Muscle layer of colon (tissue), 2 donors: ENCODE measurements at regions not wholly inside any gene's neighbourhood (a gene's known extent, or its start where the extent isn't known, plus 50 kb on each side); places are given as distances from the start of the nearest gene placed in this dataset.

Source experiments
- H3K27ac ChIP-seq: one replicate; pipeline ENCODE4 v1.7.0; 2013; ENCODE audit warnings: low read depth, mild to moderate bottlenecking, low read length, moderate library complexity
- H3K27me3 ChIP-seq, 2 donors: one replicate each; pipeline ENCODE4 v1.7.0; 2013; ENCODE audit warnings: low read length in 2 of 2, mild to moderate bottlenecking in 2 of 2; ENCODE audit not compliant: insufficient read depth in 2 of 2, control insufficient read depth in 1 of 2
- H3K36me3 ChIP-seq: one replicate; pipeline ENCODE4 v1.7.0; 2013; ENCODE audit warnings: mild to moderate bottlenecking, low read length; ENCODE audit not compliant: insufficient read depth
- H3K4me1 ChIP-seq: one replicate; pipeline ENCODE4 v1.7.0; 2013; ENCODE audit warnings: mild to moderate bottlenecking, low read length; ENCODE audit not compliant: insufficient read depth
- H3K4me3 ChIP-seq, 2 donors: one replicate each; pipeline ENCODE4 v1.7.0; 2013; ENCODE audit warnings: low read length in 2 of 2, low read depth in 1 of 2, mild to moderate bottlenecking in 1 of 2, moderate library complexity in 1 of 2
- H3K9ac ChIP-seq: one replicate; pipeline ENCODE4 v1.7.0; 2013; ENCODE audit warnings: low read length
- H3K9me3 ChIP-seq: one replicate; pipeline ENCODE4 v1.7.0; 2013; ENCODE audit warnings: mild to moderate bottlenecking, low read length
- donor health status: abdominal sarcoma.
- donor health status: Adenocarcinoma of cecum.

- H3K9ac ChIP-seq: no peak overlapping the region
- no peaks in the 10 kb centered on the region for H3K9me3 ChIP-seq
- no peak overlapping the region for H3K27ac ChIP-seq
- no peaks in the 10 kb centered on the region for H3K27me3 ChIP-seq
- H3K4me3 ChIP-seq: no peak overlapping the region
- no peaks in the 10 kb centered on the region for H3K36me3 ChIP-seq
- no peaks in the 10 kb centered on the region for H3K4me1 ChIP-seq
Observed at GRCh38 chr15:37262922-37263608, 162.7 kb upstream of the MEIS2 start.

GRCh38 chr15:37289109-37289765 lies 188.9 kb upstream of the MEIS2 start:
- H3K36me3 ChIP-seq: no peaks in the 10 kb centered on the region
- no peaks in the 10 kb centered on the region for H3K27me3 ChIP-seq
- H3K27ac ChIP-seq: no peak overlapping the region
- no peak overlapping the region for H3K9ac ChIP-seq
- no peaks in the 10 kb centered on the region for H3K4me1 ChIP-seq
- no peak overlapping the region for H3K4me3 ChIP-seq
- H3K9me3 ChIP-seq: no peaks in the 10 kb centered on the region

- no peak overlapping the region for H3K4me3 ChIP-seq
- no peak overlapping the region for H3K27ac ChIP-seq
- H3K4me1 ChIP-seq: no peaks in the 10 kb centered on the region
- no peaks in the 10 kb centered on the region for H3K9me3 ChIP-seq
- no peak overlapping the region for H3K9ac ChIP-seq
- H3K27me3 ChIP-seq: no peaks in the 10 kb centered on the region
- no peaks in the 10 kb centered on the region for H3K36me3 ChIP-seq
Observed at GRCh38 chr15:37291920-37292319, 191.6 kb upstream of the MEIS2 start.

GRCh38 chr15:37298271-37298670 lies 197.9 kb upstream of the MEIS2 start:
- H3K4me1 ChIP-seq: no peaks in the 10 kb centered on the region
- H3K4me3 ChIP-seq: no peak overlapping the region
- no peaks in the 10 kb centered on the region for H3K9me3 ChIP-seq
- no peaks in the 10 kb centered on the region for H3K36me3 ChIP-seq
- H3K27ac ChIP-seq: no peak overlapping the region
- H3K9ac ChIP-seq: no peak overlapping the region
- no peaks in the 10 kb centered on the region for H3K27me3 ChIP-seq

GRCh38 chr15:37339437-37339836 lies 239.1 kb upstream of the MEIS2 start:
- Histone ChIP-seq H3K9ac (no peak overlapping the region), H3K27ac (no peak overlapping the region), H3K9me3 (no peaks in the 10 kb centered on the region), H3K36me3 (no peaks in the 10 kb centered on the region), H3K4me1 (no peaks in the 10 kb centered on the region), H3K4me3 (no peak overlapping the region), H3K27me3 (no peaks in the 10 kb centered on the region)

- no peak overlapping the region for H3K9ac ChIP-seq
Observed at GRCh38 chr15:37339856-37340255, 239.5 kb upstream of the MEIS2 start.

GRCh38 chr15:37340438-37340837 lies 240.1 kb upstream of the MEIS2 start:
- Histone ChIP-seq H3K9me3 (no peaks in the 10 kb centered on the region), H3K27me3 (no peaks in the 10 kb centered on the region), H3K4me1 (no peaks in the 10 kb centered on the region), H3K4me3 (no peak overlapping the region), H3K27ac (no peak overlapping the region), H3K36me3 (no peaks in the 10 kb centered on the region), H3K9ac (no peak overlapping the region)

More at GRCh38 chr15:37339856-37340255, 239.5 kb upstream of the MEIS2 start:
- H3K9me3 ChIP-seq: no peaks in the 10 kb centered on the region
- no peaks in the 10 kb centered on the region for H3K27me3 ChIP-seq
- H3K36me3 ChIP-seq: no peaks in the 10 kb centered on the region
- no peaks in the 10 kb centered on the region for H3K4me1 ChIP-seq
- no peak overlapping the region for H3K4me3 ChIP-seq
- no peak overlapping the region for H3K27ac ChIP-seq

GRCh38 chr15:37359101-37359892 lies 258.9 kb upstream of the MEIS2 start:
- H3K4me1 ChIP-seq: no peaks in the 10 kb centered on the region
- H3K36me3 ChIP-seq: no peaks in the 10 kb centered on the region
- H3K9ac ChIP-seq: no peak overlapping the region
- no peak overlapping the region for H3K27ac ChIP-seq
- H3K9me3 ChIP-seq: no peaks in the 10 kb centered on the region
- H3K27me3 ChIP-seq: no peaks in the 10 kb centered on the region
- no peak overlapping the region for H3K4me3 ChIP-seq

GRCh38 chr15:37359893-37360290 lies 259.5 kb upstream of the MEIS2 start:
- H3K9me3 ChIP-seq: no peaks in the 10 kb centered on the region
- no peaks in the 10 kb centered on the region for H3K27me3 ChIP-seq
- no peak overlapping the region for H3K27ac ChIP-seq
- H3K9ac ChIP-seq: no peak overlapping the region
- H3K36me3 ChIP-seq: no peaks in the 10 kb centered on the region
- H3K4me3 ChIP-seq: no peak overlapping the region
- H3K4me1 ChIP-seq: no peaks in the 10 kb centered on the region

GRCh38 chr15:37360724-37361123 lies 260.4 kb upstream of the MEIS2 start:
- no peak overlapping the region for H3K4me3 ChIP-seq
- H3K27me3 ChIP-seq: no peaks in the 10 kb centered on the region
- no peak overlapping the region for H3K9ac ChIP-seq
- H3K9me3 ChIP-seq: no peaks in the 10 kb centered on the region
- no peaks in the 10 kb centered on the region for H3K4me1 ChIP-seq
- H3K36me3 ChIP-seq: no peaks in the 10 kb centered on the region
- no peak overlapping the region for H3K27ac ChIP-seq

GRCh38 chr15:37361621-37362020 lies 261.3 kb upstream of the MEIS2 start:
- H3K4me3 ChIP-seq: no peak overlapping the region
- no peak overlapping the region for H3K27ac ChIP-seq
- no peaks in the 10 kb centered on the region for H3K9me3 ChIP-seq
- H3K9ac ChIP-seq: no peak overlapping the region
- no peaks in the 10 kb centered on the region for H3K27me3 ChIP-seq
- H3K4me1 ChIP-seq: no peaks in the 10 kb centered on the region
- H3K36me3 ChIP-seq: no peaks in the 10 kb centered on the region
